ENCODE measurements at regions not wholly inside any gene's neighbourhood (a gene's known extent, or its start where the extent isn't known, plus 50 kb on each side); places are given as distances from the start of the nearest gene placed in this dataset.

- TF ChIP-seq CTCF (IDR thresholded peaks at IDR 0.05) = no peak
- DNase-seq (no peak), ATAC-seq (no peak)
- no peaks in the 10 kb centered on the region for H3K9me3 ChIP-seq
- intact Hi-C loops (cut with DNase I) = no loop called here
- H3K4me1 ChIP-seq = no peaks in the 10 kb centered on the region
- no peak overlapping the region for H3K4me3 ChIP-seq
- no peak overlapping the region for H3K27ac ChIP-seq
- H3K36me3 ChIP-seq = no peaks in the 10 kb centered on the region
- H3K27me3 ChIP-seq = no peaks in the 10 kb centered on the region
Observed at GRCh38 chr7:136148920-136149319, 171.8 kb upstream of the MTPN start.

- intact Hi-C loops (cut with DNase I) = no loop called here
- no peak overlapping the region for H3K4me3 ChIP-seq
- no peaks in the 10 kb centered on the region for H3K27me3 ChIP-seq
- DNase-seq = no peak
- no peaks in the 10 kb centered on the region for H3K4me1 ChIP-seq
- H3K36me3 ChIP-seq = no peaks in the 10 kb centered on the region
- ATAC-seq = no peak
- H3K9me3 ChIP-seq = no peaks in the 10 kb centered on the region
- no peak for TF ChIP-seq CTCF (IDR thresholded peaks at IDR 0.05)
- H3K27ac ChIP-seq = no peak overlapping the region
Observed at GRCh38 chr7:136146925-136147324, 169.8 kb upstream of the MTPN start.

GRCh38 chr7:136144182-136144581 is 167.0 kb upstream of the MTPN start:
- no peaks in the 10 kb centered on the region for H3K27me3 ChIP-seq
- ATAC-seq = no peak
- no peak for DNase-seq
- no peak overlapping the region for H3K4me3 ChIP-seq
- no peaks in the 10 kb centered on the region for H3K9me3 ChIP-seq
- TF ChIP-seq CTCF (IDR thresholded peaks at IDR 0.05) = no peak
- intact Hi-C loops (cut with DNase I) = no loop called here
- H3K4me1 ChIP-seq = no peaks in the 10 kb centered on the region
- no peak overlapping the region for H3K27ac ChIP-seq
- no peaks in the 10 kb centered on the region for H3K36me3 ChIP-seq

GRCh38 chr7:136143271-136143670 is 166.1 kb upstream of the MTPN start:
- Histone ChIP-seq H3K9me3 (no peaks in the 10 kb centered on the region), H3K27me3 (no peaks in the 10 kb centered on the region), H3K4me1 (no peaks in the 10 kb centered on the region), H3K27ac (no peak overlapping the region), H3K4me3 (no peak overlapping the region), H3K36me3 (no peaks in the 10 kb centered on the region)
- no peak for TF ChIP-seq CTCF (IDR thresholded peaks at IDR 0.05)
- ATAC-seq = no peak
- intact Hi-C loops (cut with DNase I) = no loop called here
- DNase-seq = no peak

GRCh38 chr7:136142583-136142982 is 165.4 kb upstream of the MTPN start:
- H3K4me1 ChIP-seq = no peaks in the 10 kb centered on the region
- intact Hi-C loops (cut with DNase I) = no loop called here
- no peak overlapping the region for H3K27ac ChIP-seq
- no peaks in the 10 kb centered on the region for H3K9me3 ChIP-seq
- H3K4me3 ChIP-seq = no peak overlapping the region
- no peaks in the 10 kb centered on the region for H3K27me3 ChIP-seq
- TF ChIP-seq CTCF (IDR thresholded peaks at IDR 0.05) = no peak
- no peak for DNase-seq
- H3K36me3 ChIP-seq = no peaks in the 10 kb centered on the region
- peak; percentile 85 for ATAC-seq

All from left lung (tissue), 4 donors.